Gastrocnemius medialis (tissue), 4 donors: ENCODE measurements at regions not wholly inside any gene's neighbourhood (a gene's known extent, or its start where the extent isn't known, plus 50 kb on each side); places are given as distances from the start of the nearest gene placed in this dataset.

Experiments
- CTCF ChIP-seq, 5 experiments: fragments of 450-650 bp in 3 of 5; fragments of 200-600 bp in 2 of 5; sonication (generic) in 2 of 5; IDR thresholded peaks in 4 of 5; conservative IDR thresholded peaks in 1 of 5; 1 replicate in 4 of 5; 2 replicates in 1 of 5; pipeline ENCODE4 v1.5.1; 2016 to 2019; ENCODE audit warnings: antibody characterized with exemption in 5 of 5, mild to moderate bottlenecking in 3 of 5, moderate library complexity in 3 of 5
- POLR2A ChIP-seq, 2 donors: fragments of 450-650 bp; IDR thresholded peaks; one replicate each; pipeline ENCODE4 v1.6.1; 2017; ENCODE audit warnings: antibody characterized with exemption in 2 of 2, mild to moderate bottlenecking in 2 of 2, moderate library complexity in 2 of 2

DNA sequence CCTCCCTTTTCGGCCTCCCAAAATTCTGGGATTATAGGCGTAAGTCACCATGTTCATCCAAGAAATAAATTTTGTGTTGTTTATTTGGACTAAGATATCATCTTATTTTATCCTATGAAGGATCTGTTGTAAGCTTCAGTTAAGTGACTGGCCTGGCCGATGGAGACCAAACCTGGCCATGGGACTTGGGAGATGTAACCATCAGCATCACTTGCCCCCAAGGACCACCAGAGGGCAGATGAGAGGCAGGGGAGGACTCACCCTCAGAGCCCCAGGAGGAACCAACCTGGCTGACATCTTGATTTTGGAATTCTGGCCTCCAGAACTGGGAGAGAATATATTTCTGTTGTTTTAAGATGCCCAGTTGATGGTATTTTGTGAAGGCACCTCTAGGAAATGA is 266.7 kb downstream of the CDH26 start:
- no peak for TF ChIP-seq CTCF (IDR thresholded peaks at IDR 0.05 in 4 of 5, conservative IDR thresholded peaks at IDR 0.05 in 1 of 5)
- no peak for TF ChIP-seq POLR2A (IDR thresholded peaks at IDR 0.05)
